Mammary epithelial cell (primary cell): ENCODE measurements at regions not wholly inside any gene's neighbourhood (a gene's known extent, or its start where the extent isn't known, plus 50 kb on each side); places are given as distances from the start of the nearest gene placed in this dataset.
"Not testable (repeated sequence)": the region's sequence is repeated elsewhere in the genome, so short reads cannot be mapped to it uniquely, and the experiment has no call there.

Experiments
- CTCF ChIP-seq, 2 donors: IDR thresholded peaks in 1 of 2; conservative IDR thresholded peaks in 1 of 2; 2 replicates each; pipeline ENCODE4 v1.5.1; 2011 to 2012; ENCODE audit warnings: inconsistent platforms in 2 of 2, low read length in 2 of 2, mild to moderate bottlenecking in 2 of 2, control low read depth in 1 of 2, low read depth in 1 of 2; ENCODE audit not compliant: insufficient read depth in 1 of 2; ENCODE audit errors: extremely low read depth in 1 of 2
- EZH2 ChIP-seq: IDR thresholded peaks from 2 replicates; pipeline ENCODE4 v1.6.1; 2012; ENCODE audit warnings: low read length, inconsistent platforms, borderline replicate concordance

DNA sequence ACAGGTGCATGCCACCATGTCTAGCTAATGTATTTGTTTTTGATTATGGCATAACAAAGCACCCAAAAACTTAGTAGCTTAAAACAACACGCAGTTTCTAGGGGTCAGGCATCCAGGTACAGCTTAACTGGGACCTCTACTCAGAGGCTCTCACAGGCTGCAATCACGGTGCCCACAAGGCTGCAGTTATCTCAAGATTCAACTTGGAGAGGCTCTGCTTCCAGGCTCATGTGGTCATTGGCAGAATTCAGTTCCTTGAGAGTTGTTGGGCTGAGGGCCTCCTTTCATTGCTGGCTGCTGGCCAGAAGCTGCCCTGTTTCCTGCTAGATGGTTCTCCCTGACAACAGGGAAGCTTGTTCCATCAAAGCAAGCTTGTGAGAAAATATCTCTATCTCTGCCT is 348.1 kb downstream of the NPIPA7 start:
- not testable (repeated sequence) for TF ChIP-seq CTCF (conservative IDR thresholded peaks at IDR 0.05 in 1 of 2, IDR thresholded peaks at IDR 0.05 in 1 of 2; ENCODE audit: extremely low read depth in 1 of 2, insufficient read depth in 1 of 2, low read depth in 1 of 2, low read length in 2 of 2); EZH2
